Activated T-cell treated with anti-CD3 and anti-CD28 coated beads, Interleukin-2, amount 50 U/mL, for 1 hour (primary cell): ENCODE measurements at regions not wholly inside any gene's neighbourhood (a gene's known extent, or its start where the extent isn't known, plus 50 kb on each side); places are given as distances from the start of the nearest gene placed in this dataset.

Source experiments
- DNase-seq: peaks from one replicate; pipeline ENCODE4 v3.0.0-alpha.2; 2020

GRCh38 chr12:13592063-13592942 is 389.1 kb downstream of the GRIN2B start:
- DNase-seq = no peak

GRCh38 chr12:13591488-13591887 is 389.9 kb downstream of the GRIN2B start:
- DNase-seq = no peak

- no peak for DNase-seq
Measured at GRCh38 chr12:13591059-13591458, 390.3 kb downstream of the GRIN2B start.

GRCh38 chr12:13588574-13588973 is 392.0 kb downstream of the EMP1 start:
- DNase-seq = no peak

- DNase-seq = no peak
Measured at GRCh38 chr12:13587721-13588390, 391.3 kb downstream of the EMP1 start.

- DNase-seq = no peak
Measured at GRCh38 chr12:13586361-13586760, 389.8 kb downstream of the EMP1 start.

GRCh38 chr12:13584541-13584940 is 388.0 kb downstream of the EMP1 start:
- no peak for DNase-seq

GRCh38 chr12:13583630-13584029 is 387.1 kb downstream of the EMP1 start:
- no peak for DNase-seq

- DNase-seq = no peak
Measured at GRCh38 chr12:13582421-13582820, 385.9 kb downstream of the EMP1 start.

GRCh38 chr12:13581031-13581430 is 384.5 kb downstream of the EMP1 start:
- DNase-seq = no peak

- no peak for DNase-seq
Measured at GRCh38 chr12:13580206-13580605, 383.7 kb downstream of the EMP1 start.

- DNase-seq = no peak
Measured at GRCh38 chr12:13576935-13577500, 380.5 kb downstream of the EMP1 start.

- no peak for DNase-seq
Measured at GRCh38 chr12:13573698-13574321, 377.3 kb downstream of the EMP1 start.

GRCh38 chr12:13571035-13571434 is 374.5 kb downstream of the EMP1 start:
- DNase-seq = no peak

- DNase-seq = no peak
Measured at GRCh38 chr12:13570005-13570694, 373.6 kb downstream of the EMP1 start.

GRCh38 chr12:13566292-13566691 is 369.8 kb downstream of the EMP1 start:
- no peak for DNase-seq

- DNase-seq = no peak
Measured at GRCh38 chr12:13564266-13564810, 367.8 kb downstream of the EMP1 start.

- no peak for DNase-seq
Measured at GRCh38 chr12:13563743-13564125, 367.2 kb downstream of the EMP1 start.

GRCh38 chr12:13562915-13563742 is 366.6 kb downstream of the EMP1 start:
- DNase-seq = no peak

- no peak for DNase-seq
Measured at GRCh38 chr12:13561923-13562322, 365.4 kb downstream of the EMP1 start.

- no peak for DNase-seq
Measured at GRCh38 chr12:13559318-13559978, 362.9 kb downstream of the EMP1 start.
